ENCODE measurements at regions not wholly inside any gene's neighbourhood (a gene's known extent, or its start where the extent isn't known, plus 50 kb on each side); places are given as distances from the start of the nearest gene placed in this dataset.

- TF ChIP-seq EZH2phosphoT487 (IDR thresholded peaks at IDR 0.05; ENCODE audit: low read depth, severe bottlenecking, unreplicated experiment), result no peak
- no peak for TF ChIP-seq CTCF (IDR thresholded peaks at IDR 0.05; ENCODE audit: poor library complexity)
- no peak for TF ChIP-seq EZH2 (IDR thresholded peaks at IDR 0.05; ENCODE audit: borderline replicate concordance)
Measured at GRCh38 chr15:70213794-70214193, 116.1 kb upstream of the TLE3 start.

Measured in hepatocyte (in vitro differentiated cells).